CD4-positive, alpha-beta T cell treated with Interleukin-15 for 1 hour (primary cell): ENCODE measurements at regions not wholly inside any gene's neighbourhood (a gene's known extent, or its start where the extent isn't known, plus 50 kb on each side); places are given as distances from the start of the nearest gene placed in this dataset.

Experiments used
- DNase-seq: peaks from one replicate; pipeline ENCODE4 v3.0.0-alpha.2; 2020

- no peak for DNase-seq
Measured at GRCh38 chr12:69097619-69098368, 141.6 kb upstream of the CPSF6 start.

- no peak for DNase-seq
Measured at GRCh38 chr12:69099201-69099837, 140.1 kb upstream of the CPSF6 start.

GRCh38 chr12:69101505-69101904 is 137.9 kb upstream of the CPSF6 start:
- no peak for DNase-seq

- DNase-seq, result no peak
Measured at GRCh38 chr12:69102856-69103255, 136.5 kb upstream of the CPSF6 start.

- no peak for DNase-seq
Measured at GRCh38 chr12:69105101-69105962, 134.0 kb upstream of the CPSF6 start.

GRCh38 chr12:69106482-69107118 is 132.8 kb upstream of the CPSF6 start:
- DNase-seq, result no peak

- no peak for DNase-seq
Measured at GRCh38 chr12:69107541-69107940, 131.8 kb upstream of the CPSF6 start.

- DNase-seq, result no peak
Measured at GRCh38 chr12:69108037-69108436, 131.3 kb upstream of the CPSF6 start.

GRCh38 chr12:69112616-69113015 is 126.8 kb upstream of the CPSF6 start:
- no peak for DNase-seq

GRCh38 chr12:69115099-69115498 is 124.3 kb upstream of the CPSF6 start:
- no peak for DNase-seq

- DNase-seq, result no peak
Measured at GRCh38 chr12:69115951-69116350, 123.4 kb upstream of the CPSF6 start.

GRCh38 chr12:69117566-69118266 is 121.7 kb upstream of the CPSF6 start:
- no peak for DNase-seq

- DNase-seq, result no peak
Measured at GRCh38 chr12:69118516-69118915, 120.9 kb upstream of the CPSF6 start.

GRCh38 chr12:69119770-69120169 is 119.6 kb upstream of the CPSF6 start:
- DNase-seq, result no peak

- no peak for DNase-seq
Measured at GRCh38 chr12:69120354-69120753, 119.0 kb upstream of the CPSF6 start.

GRCh38 chr12:69123311-69123710 is 116.1 kb upstream of the CPSF6 start:
- DNase-seq, result no peak

GRCh38 chr12:69123919-69124638 is 115.3 kb upstream of the CPSF6 start:
- no peak for DNase-seq

GRCh38 chr12:69129017-69129416 is 110.4 kb upstream of the CPSF6 start:
- DNase-seq, result no peak

- DNase-seq, result no peak
Measured at GRCh38 chr12:69129564-69129963, 109.8 kb upstream of the CPSF6 start.

- DNase-seq, result no peak
Measured at GRCh38 chr12:69130064-69130463, 109.3 kb upstream of the CPSF6 start.

GRCh38 chr12:69131077-69131476 is 108.3 kb upstream of the CPSF6 start:
- DNase-seq, result no peak
